Transverse colon (tissue), 4 donors: ENCODE measurements at regions not wholly inside any gene's neighbourhood (a gene's known extent, or its start where the extent isn't known, plus 50 kb on each side); places are given as distances from the start of the nearest gene placed in this dataset.
A peak's percentile ranks its signal among the peaks of the same experiment; 100 is the strongest.

Experiments
- DNase-seq: peaks from one replicate; pipeline ENCODE4 v3.0.0-alpha.2; 2019
- H3K27ac ChIP-seq, 4 donors: fragments of 200-600 bp; sonication (generic); 2 replicates each; pipeline ENCODE4 v1.5.1; 2016 to 2018; ENCODE audit warnings: inconsistent platforms in 4 of 4
- H3K27me3 ChIP-seq: fragments of 200-600 bp; sonication (generic); 2 replicates; pipeline ENCODE4 v1.5.1; 2017; ENCODE audit warnings: inconsistent platforms
- H3K36me3 ChIP-seq, 4 donors: fragments of 200-600 bp; sonication (generic); 2 replicates each; pipeline ENCODE4 v1.5.1; 2017 to 2019; ENCODE audit warnings: inconsistent platforms in 4 of 4
- H3K4me1 ChIP-seq, 4 donors: fragments of 200-600 bp; sonication (generic); 2 replicates each; pipeline ENCODE4 v1.5.1; 2017 to 2020; ENCODE audit warnings: inconsistent platforms in 4 of 4
- H3K4me3 ChIP-seq, 4 donors: fragments of 200-600 bp; sonication (generic); 1 replicate in 1 of 4; 2 replicates in 3 of 4; pipeline versions ENCODE4 v1.5.1 to v1.6.1; 2017 to 2019; ENCODE audit warnings: inconsistent platforms in 4 of 4
- H3K9me3 ChIP-seq, 2 donors: fragments of 200-600 bp; sonication (generic); 2 replicates each; pipeline ENCODE4 v1.5.1; 2017 to 2019; ENCODE audit warnings: inconsistent platforms in 2 of 2
- CTCF ChIP-seq, 5 experiments: fragments of 200-600 bp in 3 of 5; fragments of 450-650 bp in 2 of 5; sonication (generic) in 3 of 5; IDR thresholded peaks; 1 replicate in 2 of 5; 2 replicates in 3 of 5; pipeline ENCODE4 v1.5.1; 2016 to 2017; ENCODE audit warnings: antibody characterized with exemption in 5 of 5, inconsistent platforms in 3 of 5, mild to moderate bottlenecking in 2 of 5, moderate library complexity in 1 of 5
- EP300 ChIP-seq: sonication (generic); formaldehyde crosslinking; IDR thresholded peaks from one replicate; pipeline ENCODE4 v1.6.1; 2017; ENCODE audit warnings: antibody characterized with exemption, low read depth
- POLR2A ChIP-seq: fragments of 450-650 bp; IDR thresholded peaks from one replicate; pipeline ENCODE4 v1.6.1; 2016; ENCODE audit warnings: antibody characterized with exemption, mild to moderate bottlenecking, moderate library complexity
- POLR2AphosphoS5 ChIP-seq, 3 donors: sonication (generic); formaldehyde crosslinking; IDR thresholded peaks; one replicate each; pipeline ENCODE4 v1.6.1; 2016; ENCODE audit warnings: antibody characterized with exemption in 3 of 3
- WGBS, 2 donors: methylation state at CpG; one replicate each; pipeline ENCODE4 v1.1.5; 2018; ENCODE audit warnings: low coverage in 1 of 2; 5-methylcytosine and 5-hydroxymethylcytosine counted together
- in situ Hi-C, 4 donors: fragments of 200-750 bp; cut with MboI; loops; one replicate each; pipeline versions ENCODE4 v1.15.0 to v1.15.1; 2017; ENCODE audit warnings: low sequenced_read_pairs in 3 of 4, low pct_ligation_motif_present in 1 of 4, low pct_unique_long_range_greater_than_20kb in 1 of 4
- intact Hi-C: fragments of 100-400 bp; cut with DNase I; formaldehyde crosslinking; loops from one replicate; pipeline ENCODE4 v1.15.1; 2023; ENCODE audit warnings: low total_unique reads

GRCh38 chr12:92574051-92574783 lies 128.6 kb upstream of the PLEKHG7 start:
- Histone ChIP-seq H3K4me1 (peaks cover 0 to 18% (median 6%) of the 10 kb centered on the region in 4 donors), H3K27ac (peak overlapping the region in 1 of 4 donors; percentile 30), H3K36me3 (no peaks in the 10 kb centered on the region), H3K27me3 (no peaks in the 10 kb centered on the region), H3K9me3 (no peaks in the 10 kb centered on the region), H3K4me3 (no peak overlapping the region)
- intact Hi-C loops: loop anchor here (5.0 to 10.0 kb wide), 2 partner anchors 419 to 1192 kb away; no protein-coding TSS in a partner anchor
- DNase-seq: no peak
- WGBS, 2 donors: 50 to 92% methylated on average over 2 to 8 of the region's 8 CpGs
- TF ChIP-seq EP300 (no peak), POLR2A (no peak), POLR2AphosphoS5 (IDR thresholded peaks at IDR 0.05) (no peak), CTCF (IDR thresholded peaks at IDR 0.05) (peak in 1 of 5 experiments; percentile 17)
- in situ Hi-C loops: loop anchor here (5.0 to 25.0 kb wide), 6 partner anchors 437 to 1199 kb away; partner anchors contain the start of gene BTG1 (in 2 of the 4)

GRCh38 chr12:92573104-92573503 lies 129.7 kb upstream of the PLEKHG7 start:
- Histone ChIP-seq H3K36me3 (no peaks in the 10 kb centered on the region), H3K9me3 (no peaks in the 10 kb centered on the region), H3K27me3 (no peaks in the 10 kb centered on the region), H3K27ac (no peak overlapping the region), H3K4me1 (peaks cover 0 to 24% (median 9%) of the 10 kb centered on the region in 4 donors), H3K4me3 (no peak overlapping the region)
- TF ChIP-seq CTCF (IDR thresholded peaks at IDR 0.05) (no peak), POLR2AphosphoS5 (IDR thresholded peaks at IDR 0.05) (no peak), POLR2A (no peak), EP300 (no peak)
- no peak for DNase-seq
- WGBS, 2 donors: 87 to 88% methylated on average over 1 to 4 of the region's 4 CpGs
- in situ Hi-C loops: loop anchor here (5.0 to 25.0 kb wide), 6 partner anchors 436 to 1198 kb away; partner anchors contain the start of gene BTG1 (in 2 of the 4)
- intact Hi-C loops: loop anchor here (2.0 to 10.0 kb wide), 3 partner anchors 418 to 1191 kb away; no protein-coding TSS in a partner anchor

- TF ChIP-seq EP300: no peak
- no peak for TF ChIP-seq POLR2AphosphoS5 (IDR thresholded peaks at IDR 0.05)
- TF ChIP-seq POLR2A: no peak
- TF ChIP-seq CTCF (IDR thresholded peaks at IDR 0.05): no peak
- Histone ChIP-seq H3K27ac (no peak overlapping the region), H3K4me3 (no peak overlapping the region), H3K36me3 (no peaks in the 10 kb centered on the region), H3K4me1 (peaks cover 0 to 24% (median 9%) of the 10 kb centered on the region in 4 donors), H3K27me3 (no peaks in the 10 kb centered on the region), H3K9me3 (no peaks in the 10 kb centered on the region)
- no peak for DNase-seq
- in situ Hi-C loops: loop anchor here (5.0 to 25.0 kb wide), 6 partner anchors 435 to 1197 kb away; partner anchors contain the start of gene BTG1 (in 2 of the 4)
- intact Hi-C loops: loop anchor here (2.0 to 10.0 kb wide), 3 partner anchors 417 to 1190 kb away; no protein-coding TSS in a partner anchor
- WGBS, 2 donors: 91 to 100% methylated on average over 5 to 8 of the region's 8 CpGs
Measured at GRCh38 chr12:92571844-92572543, 130.8 kb upstream of the PLEKHG7 start.

- in situ Hi-C loops: loop anchor here (5.0 to 25.0 kb wide), 6 partner anchors 434 to 1196 kb away; partner anchors contain the start of gene BTG1 (in 2 of the 4)
Measured at GRCh38 chr12:92571169-92571568, 131.6 kb upstream of the PLEKHG7 start.

More at GRCh38 chr12:92571169-92571568, 131.6 kb upstream of the PLEKHG7 start:
- TF ChIP-seq POLR2A: no peak
- TF ChIP-seq EP300: no peak
- TF ChIP-seq POLR2AphosphoS5 (IDR thresholded peaks at IDR 0.05): no peak
- no peak for TF ChIP-seq CTCF (IDR thresholded peaks at IDR 0.05)
- H3K4me1 ChIP-seq: peaks cover 0 to 24% (median 9%) of the 10 kb centered on the region in 4 donors
- no peaks in the 10 kb centered on the region for H3K9me3 ChIP-seq
- H3K36me3 ChIP-seq: no peaks in the 10 kb centered on the region
- no peak overlapping the region for H3K4me3 ChIP-seq
- 76 to 86% methylated on average over 4 of the region's 4 CpGs for WGBS, 2 donors
- intact Hi-C loops: loop anchor here (5.0 to 10.0 kb wide), 2 partner anchors 416 to 1189 kb away; no protein-coding TSS in a partner anchor
- no peak for DNase-seq
- H3K27ac ChIP-seq: no peak overlapping the region
- no peaks in the 10 kb centered on the region for H3K27me3 ChIP-seq
